ENCODE measurements at regions not wholly inside any gene's neighbourhood (a gene's known extent, or its start where the extent isn't known, plus 50 kb on each side); places are given as distances from the start of the nearest gene placed in this dataset.

GRCh38 chr1:96340686-96341085 lies 380.9 kb upstream of the PTBP2 start:
- no peak for DNase-seq

GRCh38 chr1:96346719-96347118 lies 374.9 kb upstream of the PTBP2 start:
- no peak for DNase-seq

GRCh38 chr1:96349896-96350295 lies 371.7 kb upstream of the PTBP2 start:
- DNase-seq: no peak

GRCh38 chr1:96352733-96353132 lies 368.9 kb upstream of the PTBP2 start:
- no peak for DNase-seq

GRCh38 chr1:96355521-96355920 lies 366.1 kb upstream of the PTBP2 start:
- no peak for DNase-seq

GRCh38 chr1:96355961-96356360 lies 365.6 kb upstream of the PTBP2 start:
- no peak for DNase-seq

GRCh38 chr1:96357141-96357765 lies 364.3 kb upstream of the PTBP2 start:
- no peak for DNase-seq

GRCh38 chr1:96358057-96358456 lies 363.5 kb upstream of the PTBP2 start:
- no peak for DNase-seq

GRCh38 chr1:96360036-96360795 lies 361.4 kb upstream of the PTBP2 start:
- no peak for DNase-seq

GRCh38 chr1:96361271-96361856 lies 360.2 kb upstream of the PTBP2 start:
- no peak for DNase-seq

- DNase-seq: no peak
These were observed 359.6 kb upstream of the PTBP2 start for GRCh38 chr1:96361961-96362360.

GRCh38 chr1:96362623-96363022 lies 359.0 kb upstream of the PTBP2 start:
- no peak for DNase-seq

GRCh38 chr1:96363826-96364225 lies 357.8 kb upstream of the PTBP2 start:
- DNase-seq: no peak

- DNase-seq: no peak
These were observed 357.0 kb upstream of the PTBP2 start for GRCh38 chr1:96364576-96364975.

- no peak for DNase-seq
These were observed 356.5 kb upstream of the PTBP2 start for GRCh38 chr1:96365076-96365475.

GRCh38 chr1:96365596-96366390 lies 355.8 kb upstream of the PTBP2 start:
- DNase-seq: no peak

- no peak for DNase-seq
These were observed 355.1 kb upstream of the PTBP2 start for GRCh38 chr1:96366516-96366915.

GRCh38 chr1:96367791-96368190 lies 353.8 kb upstream of the PTBP2 start:
- no peak for DNase-seq

- DNase-seq: no peak
These were observed 350.8 kb upstream of the PTBP2 start for GRCh38 chr1:96370757-96371156.

GRCh38 chr1:96372881-96373280 lies 348.7 kb upstream of the PTBP2 start:
- DNase-seq: no peak

- no peak for DNase-seq
These were observed 347.4 kb upstream of the PTBP2 start for GRCh38 chr1:96374076-96374762.

GRCh38 chr1:96376846-96377245 lies 344.7 kb upstream of the PTBP2 start:
- no peak for DNase-seq

- no peak for DNase-seq
These were observed 337.0 kb upstream of the PTBP2 start for GRCh38 chr1:96384611-96385010.

Measured in NCI-H1092 (cell line).